Spleen (tissue), 11 donors: ENCODE measurements at regions not wholly inside any gene's neighbourhood (a gene's known extent, or its start where the extent isn't known, plus 50 kb on each side); places are given as distances from the start of the nearest gene placed in this dataset.

Source experiments
- DNase-seq: peaks from one replicate; pipeline ENCODE4 v3.0.0-alpha.2; 2020
- H3K27ac ChIP-seq, 8 donors: fragments of 200-600 bp; sonication (generic) in 7 of 8; 1 replicate in 4 of 8; 2 replicates in 4 of 8; pipeline versions ENCODE4 v1.5.0 to v1.8.0; 2016 to 2021; ENCODE audit warnings: inconsistent platforms in 4 of 8, mild to moderate bottlenecking in 4 of 8, moderate library complexity in 1 of 8
- H3K27me3 ChIP-seq, 7 donors: fragments of 200-600 bp; sonication (generic) in 6 of 7; replicated peaks in 1 of 7; 1 replicate in 4 of 7; 2 replicates in 3 of 7; pipeline versions ENCODE4 v1.5.0 to v1.8.0; 2016 to 2021; ENCODE audit warnings: inconsistent platforms in 3 of 7, mild to moderate bottlenecking in 1 of 7
- H3K36me3 ChIP-seq, 6 donors: fragments of 200-600 bp; sonication (generic) in 5 of 6; 1 replicate in 4 of 6; 2 replicates in 2 of 6; pipeline versions ENCODE4 v1.5.0 to v1.8.0; 2016 to 2021; ENCODE audit warnings: inconsistent platforms in 2 of 6
- H3K4me1 ChIP-seq, 6 donors: fragments of 200-600 bp; sonication (generic) in 5 of 6; 1 replicate in 3 of 6; 2 replicates in 3 of 6; pipeline versions ENCODE4 v1.5.0 to v1.8.0; 2016 to 2021; ENCODE audit warnings: inconsistent platforms in 3 of 6
- H3K4me3 ChIP-seq, 8 donors: fragments of 200-600 bp; sonication (generic) in 7 of 8; 1 replicate in 4 of 8; 2 replicates in 4 of 8; pipeline versions ENCODE4 v1.5.0 to v1.8.0; 2016 to 2021; ENCODE audit warnings: inconsistent platforms in 4 of 8, mild to moderate bottlenecking in 4 of 8, moderate library complexity in 2 of 8
- H3K9me3 ChIP-seq, 8 donors: fragments of 200-600 bp; sonication (generic) in 7 of 8; 1 replicate in 4 of 8; 2 replicates in 4 of 8; pipeline versions ENCODE4 v1.5.0 to v1.8.0; 2016 to 2021; ENCODE audit warnings: inconsistent platforms in 4 of 8
- CTCF ChIP-seq, 11 experiments: fragments of 200-600 bp in 7 of 11; fragments of 450-650 bp in 4 of 11; sonication (generic) in 4 of 11; IDR thresholded peaks in 8 of 11; conservative IDR thresholded peaks in 3 of 11; 1 replicate in 7 of 11; 2 replicates in 4 of 11; pipeline versions ENCODE4 v1.4.0 to v1.8.0; 2016 to 2021; ENCODE audit warnings: antibody characterized with exemption in 11 of 11, inconsistent platforms in 4 of 11, mild to moderate bottlenecking in 1 of 11
- POLR2A ChIP-seq, 3 donors: fragments of 450-650 bp; IDR thresholded peaks; one replicate each; pipeline ENCODE4 v1.5.1; 2017; ENCODE audit warnings: antibody characterized with exemption in 3 of 3, mild to moderate bottlenecking in 1 of 3
- POLR2AphosphoS5 ChIP-seq, 3 donors: sonication (generic); formaldehyde crosslinking; IDR thresholded peaks; one replicate each; pipeline ENCODE4 v1.5.1; 2017; ENCODE audit warnings: antibody characterized with exemption in 3 of 3
- WGBS, 5 donors: extraction: QIAGEN DNeasy Blood & Tissue Kit in 3 of 5; methylation state at CpG; one replicate each; pipeline versions ENCODE4 v1.1.5 to v1.1.7; 2013 to 2018; 5-methylcytosine and 5-hydroxymethylcytosine counted together
- intact Hi-C: fragments of 100-400 bp; cut with DNase I; formaldehyde crosslinking; loops from one replicate; pipeline ENCODE4 v1.15.0; 2023; ENCODE audit warnings: low total_unique reads
- donor health status: healthy with polysubstance abuse.
- donor health status: DM: no; HTN: no; CAD: no; lungs with moderate emphysema.
- donor health status: DM: no; HTN: no; CAD: no.
- donor health status: Bipolar disorder and iron deficiency.
- donor health status: healthy.
- donor health status: DM: no; HTN: no; CAD: no.
- donor health status: DM: yes; HTN: yes; CAD: no.

GRCh38 chr13:70375718-70376117, 267.5 kb upstream of the KLHL1 start:
- TF ChIP-seq POLR2AphosphoS5 (IDR thresholded peaks at IDR 0.05) (no peak), POLR2A (IDR thresholded peaks at IDR 0.05) (no peak)
- Histone ChIP-seq H3K36me3 (no peaks in the 10 kb centered on the region), H3K27me3 (no peaks in the 10 kb centered on the region), H3K9me3 (peaks cover 0 to 4% (median 0%) of the 10 kb centered on the region in 8 donors), H3K4me1 (no peaks in the 10 kb centered on the region), H3K27ac (no peak overlapping the region), H3K4me3 (no peak overlapping the region)
- intact Hi-C loops: no loop called here
- WGBS, 5 donors: 69 to 91% (median 83%) methylated on average over 2 of the region's 2 CpGs
- no peak for DNase-seq

GRCh38 chr13:70370924-70371323, 262.7 kb upstream of the KLHL1 start:
- intact Hi-C loops: no loop called here
- TF ChIP-seq POLR2A (IDR thresholded peaks at IDR 0.05): no peak
- no peak for TF ChIP-seq CTCF (IDR thresholded peaks at IDR 0.05 in 8 of 11, conservative IDR thresholded peaks at IDR 0.05 in 3 of 11)
- TF ChIP-seq POLR2AphosphoS5 (IDR thresholded peaks at IDR 0.05): no peak
- Histone ChIP-seq H3K27ac (no peak overlapping the region), H3K9me3 (peaks cover 0 to 4% (median 0%) of the 10 kb centered on the region in 8 donors), H3K4me3 (no peak overlapping the region), H3K4me1 (no peaks in the 10 kb centered on the region), H3K36me3 (no peaks in the 10 kb centered on the region), H3K27me3 (no peaks in the 10 kb centered on the region)
- no peak for DNase-seq
- 63 to 79% (median 71%) methylated on average over 6 of the region's 6 CpGs for WGBS, 5 donors

GRCh38 chr13:70366720-70367119, 258.5 kb upstream of the KLHL1 start:
- Histone ChIP-seq H3K9me3 (peaks cover 0 to 3% (median 0%) of the 10 kb centered on the region in 8 donors), H3K27me3 (no peaks in the 10 kb centered on the region), H3K27ac (no peak overlapping the region), H3K4me3 (no peak overlapping the region), H3K36me3 (no peaks in the 10 kb centered on the region), H3K4me1 (no peaks in the 10 kb centered on the region)
- no peak for DNase-seq
- intact Hi-C loops: no loop called here
- TF ChIP-seq POLR2AphosphoS5 (IDR thresholded peaks at IDR 0.05): no peak
- TF ChIP-seq POLR2A (IDR thresholded peaks at IDR 0.05): no peak
- TF ChIP-seq CTCF (IDR thresholded peaks at IDR 0.05 in 8 of 11, conservative IDR thresholded peaks at IDR 0.05 in 3 of 11): no peak
- WGBS, 5 donors: 75 to 90% (median 85%) methylated on average over 4 of the region's 4 CpGs

GRCh38 chr13:70363991-70364390, 255.7 kb upstream of the KLHL1 start:
- no peak overlapping the region for H3K4me3 ChIP-seq
- WGBS, 5 donors: 84 to 95% (median 88%) methylated on average over 2 of the region's 2 CpGs
- no peaks in the 10 kb centered on the region for H3K36me3 ChIP-seq
- peaks cover 0 to 3% (median 0%) of the 10 kb centered on the region in 8 donors for H3K9me3 ChIP-seq
- H3K27ac ChIP-seq: no peak overlapping the region
- no peak for DNase-seq
- no peaks in the 10 kb centered on the region for H3K4me1 ChIP-seq
- intact Hi-C loops: no loop called here
- TF ChIP-seq CTCF (IDR thresholded peaks at IDR 0.05 in 8 of 11, conservative IDR thresholded peaks at IDR 0.05 in 3 of 11) (no peak), POLR2A (IDR thresholded peaks at IDR 0.05) (no peak), POLR2AphosphoS5 (IDR thresholded peaks at IDR 0.05) (no peak)
- H3K27me3 ChIP-seq: no peaks in the 10 kb centered on the region
